Kidney (tissue), 13 donors: ENCODE measurements at regions not wholly inside any gene's neighbourhood (a gene's known extent, or its start where the extent isn't known, plus 50 kb on each side); places are given as distances from the start of the nearest gene placed in this dataset.
A peak's percentile ranks its signal among the peaks of the same experiment; 100 is the strongest.

Source experiments
- DNase-seq, 5 donors: peaks; one replicate each; pipeline ENCODE4 v3.0.0-alpha.2; 2013 to 2020
- FAIRE-seq: peaks from 2 replicates; lab custom pipeline; 2012; peaks lifted over from hg19 to GRCh38; lab: Jason Lieb, UNC
- H3K27ac ChIP-seq, 2 donors: one replicate each; pipeline ENCODE4 v1.7.0; 2013; ENCODE audit warnings: low read depth in 2 of 2, low read length in 2 of 2, inconsistent platforms in 1 of 2
- H3K27me3 ChIP-seq: one replicate; pipeline ENCODE4 v1.7.1; 2013; ENCODE audit warnings: low read length, inconsistent platforms; ENCODE audit not compliant: control insufficient read depth, insufficient read depth
- H3K36me3 ChIP-seq, 3 donors: one replicate each; pipeline versions ENCODE4 v1.7.0 to v1.7.1; 2013; ENCODE audit warnings: low read length in 3 of 3, control low read depth in 1 of 3, inconsistent platforms in 1 of 3; ENCODE audit not compliant: insufficient read depth in 3 of 3, control insufficient read depth in 2 of 3
- H3K4me1 ChIP-seq, 3 donors: one replicate each; pipeline versions ENCODE4 v1.7.0 to v1.7.1; 2013; ENCODE audit warnings: low read length in 3 of 3, inconsistent platforms in 1 of 3, low read depth in 1 of 3; ENCODE audit not compliant: control insufficient read depth in 2 of 3, insufficient read depth in 2 of 3
- H3K4me3 ChIP-seq, 3 donors: one replicate each; pipeline versions ENCODE4 v1.7.0 to v1.8.1; 2013; ENCODE audit warnings: low read length in 3 of 3, control low read depth in 1 of 3, inconsistent platforms in 1 of 3
- H3K9ac ChIP-seq, 3 donors: one replicate each; pipeline versions ENCODE4 v1.7.0 to v1.7.1; 2013; ENCODE audit warnings: low read length in 3 of 3, control low read depth in 1 of 3, inconsistent platforms in 1 of 3
- H3K9me3 ChIP-seq, 3 donors: one replicate each; pipeline versions ENCODE4 v1.7.0 to v1.7.1; 2013; ENCODE audit warnings: low read length in 3 of 3, control low read depth in 1 of 3, inconsistent platforms in 1 of 3; ENCODE audit not compliant: control insufficient read depth in 2 of 3, insufficient read depth in 1 of 3
- intact Hi-C: fragments of 100-400 bp; cut with DNase I; formaldehyde crosslinking; loops from one replicate; pipeline ENCODE4 v1.11.1; 2022
- TF ChIP-seq, protein P1 (sequence below): IDR thresholded peaks from 3 replicates; pipeline ENCODE4 v1.5.1; 2012; ENCODE audit warnings: mild to moderate bottlenecking, moderate library complexity, borderline replicate concordance; ENCODE audit not compliant: insufficient read depth; ENCODE audit errors: extremely low read depth
- donor health status: control.
- donor health status: control.
- donor health status: control.
- donor health status: control.
- donor health status: control.
- donor health status: DM: yes; HTN: yes; CAD: no.
- donor health status: Normal renal cell carcinoma (clear cell type).

DNA sequence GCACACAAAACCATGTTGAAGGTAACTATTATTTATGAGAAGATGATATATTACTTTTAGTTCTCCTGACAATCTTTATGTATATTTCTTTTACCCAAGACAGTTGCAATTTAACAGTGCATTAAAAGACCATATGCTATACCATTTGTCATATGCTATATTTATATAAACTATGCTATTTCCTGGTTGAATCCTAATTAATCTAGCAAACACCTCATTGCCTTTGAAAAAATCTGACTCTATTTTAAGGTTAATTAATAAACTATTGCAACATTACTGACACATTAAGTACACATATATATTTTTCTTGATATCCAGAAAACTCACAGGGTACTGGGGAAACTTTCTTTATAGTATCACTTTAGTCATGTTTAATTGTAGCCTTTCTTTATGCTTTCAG lies 649.4 kb upstream of the PCDH20 start:
- no peaks in the 10 kb centered on the region for H3K27me3 ChIP-seq
- TF ChIP-seq, protein P1, sequence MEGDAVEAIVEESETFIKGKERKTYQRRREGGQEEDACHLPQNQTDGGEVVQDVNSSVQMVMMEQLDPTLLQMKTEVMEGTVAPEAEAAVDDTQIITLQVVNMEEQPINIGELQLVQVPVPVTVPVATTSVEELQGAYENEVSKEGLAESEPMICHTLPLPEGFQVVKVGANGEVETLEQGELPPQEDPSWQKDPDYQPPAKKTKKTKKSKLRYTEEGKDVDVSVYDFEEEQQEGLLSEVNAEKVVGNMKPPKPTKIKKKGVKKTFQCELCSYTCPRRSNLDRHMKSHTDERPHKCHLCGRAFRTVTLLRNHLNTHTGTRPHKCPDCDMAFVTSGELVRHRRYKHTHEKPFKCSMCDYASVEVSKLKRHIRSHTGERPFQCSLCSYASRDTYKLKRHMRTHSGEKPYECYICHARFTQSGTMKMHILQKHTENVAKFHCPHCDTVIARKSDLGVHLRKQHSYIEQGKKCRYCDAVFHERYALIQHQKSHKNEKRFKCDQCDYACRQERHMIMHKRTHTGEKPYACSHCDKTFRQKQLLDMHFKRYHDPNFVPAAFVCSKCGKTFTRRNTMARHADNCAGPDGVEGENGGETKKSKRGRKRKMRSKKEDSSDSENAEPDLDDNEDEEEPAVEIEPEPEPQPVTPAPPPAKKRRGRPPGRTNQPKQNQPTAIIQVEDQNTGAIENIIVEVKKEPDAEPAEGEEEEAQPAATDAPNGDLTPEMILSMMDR, result no peak
- H3K9me3 ChIP-seq, result no peaks in the 10 kb centered on the region
- DNase-seq, result no peak
- no peak overlapping the region for H3K9ac ChIP-seq
- H3K27ac ChIP-seq, result no peak overlapping the region
- no peak overlapping the region for H3K4me3 ChIP-seq
- intact Hi-C loops, result no loop called here
- H3K4me1 ChIP-seq, result no peaks in the 10 kb centered on the region
- H3K36me3 ChIP-seq, result no peaks in the 10 kb centered on the region
- FAIRE-seq, result peak; percentile 17

DNA sequence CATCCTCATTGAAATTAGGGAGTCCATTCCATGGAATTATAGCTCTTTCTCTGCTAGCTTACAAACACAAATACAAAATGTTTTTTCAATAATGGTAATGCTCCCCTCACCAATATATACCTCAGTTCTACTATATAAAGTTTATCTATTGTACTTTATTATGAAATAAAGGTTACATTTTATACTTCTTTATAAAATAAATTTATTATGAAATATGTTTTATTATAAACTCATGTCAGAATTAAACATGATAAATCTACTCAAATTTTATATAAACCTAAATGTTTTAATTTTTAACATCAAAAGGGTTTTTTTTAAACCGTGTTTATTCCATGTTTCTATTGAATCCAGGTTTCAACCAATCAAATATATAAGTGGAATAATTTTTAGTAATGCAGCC lies 646.1 kb upstream of the PCDH20 start:
- H3K4me1 ChIP-seq, result no peaks in the 10 kb centered on the region
- no peaks in the 10 kb centered on the region for H3K9me3 ChIP-seq
- no peak overlapping the region for H3K27ac ChIP-seq
- no peaks in the 10 kb centered on the region for H3K27me3 ChIP-seq
- no peak overlapping the region for H3K4me3 ChIP-seq
- H3K36me3 ChIP-seq, result no peaks in the 10 kb centered on the region
- TF ChIP-seq, protein P1, result no peak
- H3K9ac ChIP-seq, result no peak overlapping the region
- no peak for DNase-seq
- FAIRE-seq, result no peak
- intact Hi-C loops, result no loop called here

DNA sequence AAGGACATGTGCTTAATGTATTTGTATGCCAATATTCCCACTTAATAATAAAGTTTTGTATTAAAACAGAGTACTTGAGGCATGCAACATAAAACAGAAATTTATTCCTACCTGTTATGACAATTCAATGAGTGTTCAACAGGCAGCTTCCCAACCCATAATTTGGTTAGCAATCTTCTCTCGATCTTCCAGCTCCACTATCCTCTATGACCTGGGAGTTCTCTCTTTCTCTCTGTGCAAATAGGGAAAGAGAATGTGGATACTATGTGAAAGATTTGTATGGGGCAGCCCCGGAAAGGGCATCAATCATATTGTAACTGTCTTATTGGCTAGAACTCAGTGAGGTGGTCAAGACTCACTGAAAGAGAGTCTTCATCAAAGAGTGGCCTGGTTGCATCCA lies 644.9 kb upstream of the PCDH20 start:
- Histone ChIP-seq H3K27me3 (no peaks in the 10 kb centered on the region), H3K4me1 (no peaks in the 10 kb centered on the region), H3K4me3 (no peak overlapping the region), H3K27ac (no peak overlapping the region), H3K36me3 (no peaks in the 10 kb centered on the region), H3K9ac (no peak overlapping the region), H3K9me3 (no peaks in the 10 kb centered on the region)
- intact Hi-C loops, result no loop called here
- DNase-seq (no peak), FAIRE-seq (no peak)
- TF ChIP-seq, protein P1, result no peak

DNA sequence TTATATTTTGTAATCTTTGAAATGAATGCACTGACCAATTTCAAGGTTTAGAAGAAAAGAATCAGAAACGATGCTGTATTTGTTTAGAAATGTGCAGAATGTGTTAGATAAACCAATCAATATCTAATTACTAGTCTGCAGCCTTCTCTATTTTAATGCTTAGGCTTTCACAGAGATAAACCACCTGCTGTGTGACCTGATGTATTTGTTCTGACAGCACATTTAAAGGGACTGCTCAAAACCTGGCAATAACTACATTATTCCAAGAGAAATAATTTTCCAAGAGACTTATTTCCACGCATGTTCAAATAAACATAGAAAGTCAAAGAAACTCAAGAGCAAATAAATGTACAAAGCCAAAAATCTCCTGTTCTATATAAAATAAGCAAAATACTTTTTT lies 641.6 kb upstream of the PCDH20 start:
- no peaks in the 10 kb centered on the region for H3K27me3 ChIP-seq
- no peaks in the 10 kb centered on the region for H3K4me1 ChIP-seq
- TF ChIP-seq, protein P1, result no peak
- intact Hi-C loops, result no loop called here
- no peak for FAIRE-seq
- DNase-seq, result no peak
- H3K36me3 ChIP-seq, result no peaks in the 10 kb centered on the region
- no peaks in the 10 kb centered on the region for H3K9me3 ChIP-seq
- H3K4me3 ChIP-seq, result no peak overlapping the region
- no peak overlapping the region for H3K27ac ChIP-seq
- H3K9ac ChIP-seq, result no peak overlapping the region
